Trophoblast cell (in vitro differentiated cells and primary cell): ENCODE measurements at regions not wholly inside any gene's neighbourhood (a gene's known extent, or its start where the extent isn't known, plus 50 kb on each side); places are given as distances from the start of the nearest gene placed in this dataset.

ENCODE experiments used
- DNase-seq, 2 donors: peaks; one replicate each; pipeline ENCODE4 v3.0.0-alpha.2; 2016
- H2AFZ ChIP-seq: 2 replicates; pipeline ENCODE4 v1.6.1; 2013; ENCODE audit warnings: low read length, moderate library complexity, mild to moderate bottlenecking; ENCODE audit not compliant: insufficient read depth, poor library complexity
- H2AK5ac ChIP-seq: 2 replicates; pipeline ENCODE4 v1.6.1; 2013; ENCODE audit warnings: mild to moderate bottlenecking, low read length
- H2BK120ac ChIP-seq: 2 replicates; pipeline ENCODE4 v1.6.1; 2013; ENCODE audit warnings: low read length, mild to moderate bottlenecking, moderate library complexity; ENCODE audit not compliant: insufficient read depth, poor library complexity
- H2BK12ac ChIP-seq: 2 replicates; pipeline ENCODE4 v1.6.1; 2013; ENCODE audit warnings: mild to moderate bottlenecking, low read length, moderate library complexity
- H2BK5ac ChIP-seq: 2 replicates; pipeline ENCODE4 v1.6.1; 2013; ENCODE audit warnings: low read length, low read depth, moderate library complexity, mild to moderate bottlenecking; ENCODE audit not compliant: poor library complexity
- H3K14ac ChIP-seq: 2 replicates; pipeline ENCODE4 v1.6.1; 2013; ENCODE audit warnings: mild to moderate bottlenecking, low read length
- H3K18ac ChIP-seq: 2 replicates; pipeline ENCODE4 v1.6.1; 2013; ENCODE audit warnings: mild to moderate bottlenecking, low read length
- H3K23ac ChIP-seq: 2 replicates; pipeline ENCODE4 v1.6.1; 2013; ENCODE audit warnings: low read length
- H3K27ac ChIP-seq: 2 replicates; pipeline ENCODE4 v1.5.1; 2013; ENCODE audit warnings: low read depth, mild to moderate bottlenecking, inconsistent platforms, low read length, moderate library complexity
- H3K27me3 ChIP-seq: 2 replicates; pipeline ENCODE4 v1.6.1; 2013; ENCODE audit warnings: inconsistent platforms, mild to moderate bottlenecking, low read length, moderate library complexity; ENCODE audit not compliant: insufficient read depth
- H3K36me3 ChIP-seq, 2 experiments: 1 replicate in 1 of 2; 2 replicates in 1 of 2; pipeline ENCODE4 v1.6.1; 2013; ENCODE audit warnings: low read length in 2 of 2, mild to moderate bottlenecking in 2 of 2, moderate library complexity in 1 of 2; ENCODE audit not compliant: insufficient read depth in 2 of 2, control insufficient read depth in 1 of 2
- H3K4ac ChIP-seq: 2 replicates; pipeline ENCODE4 v1.6.1; 2013; ENCODE audit warnings: low read depth, mild to moderate bottlenecking, low read length, moderate library complexity
- H3K4me1 ChIP-seq, 2 experiments: 1 replicate in 1 of 2; 2 replicates in 1 of 2; pipeline ENCODE4 v1.6.1; 2013; ENCODE audit warnings: low read length in 2 of 2, mild to moderate bottlenecking in 2 of 2, moderate library complexity in 1 of 2; ENCODE audit not compliant: insufficient read depth in 2 of 2, control insufficient read depth in 1 of 2
- H3K4me2 ChIP-seq: 2 replicates; pipeline ENCODE4 v1.6.1; 2013; ENCODE audit warnings: inconsistent platforms, mild to moderate bottlenecking, low read length, moderate library complexity
- H3K4me3 ChIP-seq: 2 replicates; pipeline ENCODE4 v1.5.1; 2013; ENCODE audit warnings: mild to moderate bottlenecking, low read depth, low read length, inconsistent platforms
- H3K79me1 ChIP-seq: one replicate; pipeline ENCODE4 v1.6.1; 2013; ENCODE audit warnings: low read length
- H3K79me2 ChIP-seq: 2 replicates; pipeline ENCODE4 v1.6.1; 2013; ENCODE audit warnings: low read length, mild to moderate bottlenecking; ENCODE audit not compliant: control insufficient read depth, insufficient read depth, poor library complexity
- H3K9ac ChIP-seq: 2 replicates; pipeline ENCODE4 v1.6.1; 2013; ENCODE audit warnings: mild to moderate bottlenecking, low read length
- H3K9me3 ChIP-seq: 2 replicates; pipeline ENCODE4 v1.6.1; 2013; ENCODE audit warnings: low read depth, mild to moderate bottlenecking, control low read depth, inconsistent platforms, low read length; ENCODE audit not compliant: insufficient read depth
- H4K12ac ChIP-seq: 2 replicates; pipeline ENCODE4 v1.6.1; 2013; ENCODE audit warnings: low read depth, mild to moderate bottlenecking, low read length, moderate library complexity
- H4K8ac ChIP-seq: 2 replicates; pipeline ENCODE4 v1.6.1; 2013; ENCODE audit warnings: low read depth, mild to moderate bottlenecking, low read length, moderate library complexity
- H4K91ac ChIP-seq: one replicate; pipeline ENCODE4 v1.6.1; 2013; ENCODE audit warnings: low read depth, mild to moderate bottlenecking, low read length, moderate library complexity
- WGBS: extraction: QIAGEN DNeasy Blood & Tissue Kit; methylation state at CpG from one replicate; pipeline ENCODE4 v1.1.7; 2013; ENCODE audit warnings: missing lambda C conversion rate; ENCODE audit not compliant: insufficient read length, insufficient coverage; ENCODE audit errors: extremely low coverage; 5-methylcytosine and 5-hydroxymethylcytosine counted together

- Histone ChIP-seq H3K4me1 (no peaks in the 10 kb centered on the region), H3K9me3 (peaks cover 2% of the 10 kb centered on the region), H3K23ac (no peak overlapping the region), H3K18ac (no peak overlapping the region), H4K91ac (no peak overlapping the region), H2BK120ac (no peak overlapping the region), H3K36me3 (no peaks in the 10 kb centered on the region), H3K4me3 (no peak overlapping the region), H3K27me3 (no peaks in the 10 kb centered on the region), H3K9ac (no peak overlapping the region), H2BK5ac (no peak overlapping the region), H3K4me2 (no peak overlapping the region), H3K79me1 (no peaks in the 10 kb centered on the region), H3K79me2 (no peaks in the 10 kb centered on the region), H3K27ac (no peak overlapping the region), H2BK12ac (no peak overlapping the region), H4K12ac (no peak overlapping the region), H2AK5ac (no peak overlapping the region), H4K8ac (no peak overlapping the region), H3K14ac (no peak overlapping the region), H2AFZ (no peak overlapping the region), H3K4ac (no peak overlapping the region)
- no peak for DNase-seq
- no CpG with 5 or more reads among the region's 2 CpGs for WGBS
Observed at GRCh38 chr2:129895526-129896082, 83.9 kb upstream of the RAB6C start.

GRCh38 chr2:129896226-129897100, 83.0 kb upstream of the RAB6C start:
- H2BK12ac ChIP-seq: no peak overlapping the region
- H3K9me3 ChIP-seq: peaks cover 2% of the 10 kb centered on the region
- H4K8ac ChIP-seq: no peak overlapping the region
- DNase-seq: no peak
- H3K4me1 ChIP-seq: no peaks in the 10 kb centered on the region
- no peak overlapping the region for H4K91ac ChIP-seq
- no peak overlapping the region for H3K9ac ChIP-seq
- no peak overlapping the region for H3K4me2 ChIP-seq
- H3K4ac ChIP-seq: no peak overlapping the region
- no peaks in the 10 kb centered on the region for H3K79me1 ChIP-seq
- H3K23ac ChIP-seq: no peak overlapping the region
- H4K12ac ChIP-seq: no peak overlapping the region
- no peak overlapping the region for H3K18ac ChIP-seq
- H3K27me3 ChIP-seq: no peaks in the 10 kb centered on the region
- H3K14ac ChIP-seq: no peak overlapping the region
- no peaks in the 10 kb centered on the region for H3K79me2 ChIP-seq
- no peak overlapping the region for H2BK120ac ChIP-seq
- no peak overlapping the region for H3K27ac ChIP-seq
- no peaks in the 10 kb centered on the region for H3K36me3 ChIP-seq
- no peak overlapping the region for H2AFZ ChIP-seq
- H3K4me3 ChIP-seq: no peak overlapping the region
- H2BK5ac ChIP-seq: no peak overlapping the region
- H2AK5ac ChIP-seq: no peak overlapping the region
- WGBS: no CpG with 5 or more reads among the region's 9 CpGs

GRCh38 chr2:129901754-129902415, 77.6 kb upstream of the RAB6C start:
- DNase-seq: no peak
- H4K91ac ChIP-seq: no peak overlapping the region
- H3K27ac ChIP-seq: no peak overlapping the region
- H3K9me3 ChIP-seq: no peaks in the 10 kb centered on the region
- no peaks in the 10 kb centered on the region for H3K79me1 ChIP-seq
- no peak overlapping the region for H3K9ac ChIP-seq
- H3K4me1 ChIP-seq: no peaks in the 10 kb centered on the region
- no peak overlapping the region for H3K4ac ChIP-seq
- H2BK5ac ChIP-seq: no peak overlapping the region
- no peak overlapping the region for H2AK5ac ChIP-seq
- no peak overlapping the region for H4K12ac ChIP-seq
- H2BK12ac ChIP-seq: no peak overlapping the region
- H3K4me2 ChIP-seq: no peak overlapping the region
- no peak overlapping the region for H3K23ac ChIP-seq
- H2AFZ ChIP-seq: no peak overlapping the region
- no peaks in the 10 kb centered on the region for H3K36me3 ChIP-seq
- no peak overlapping the region for H4K8ac ChIP-seq
- WGBS: no CpG with 5 or more reads among the region's 3 CpGs
- no peak overlapping the region for H2BK120ac ChIP-seq
- no peak overlapping the region for H3K4me3 ChIP-seq
- no peaks in the 10 kb centered on the region for H3K27me3 ChIP-seq
- no peak overlapping the region for H3K14ac ChIP-seq
- H3K18ac ChIP-seq: no peak overlapping the region
- H3K79me2 ChIP-seq: no peaks in the 10 kb centered on the region

- no peak overlapping the region for H3K14ac ChIP-seq
- WGBS: no CpG with 5 or more reads among the region's 20 CpGs
- H3K27me3 ChIP-seq: no peaks in the 10 kb centered on the region
- no peaks in the 10 kb centered on the region for H3K36me3 ChIP-seq
- H3K23ac ChIP-seq: no peak overlapping the region
- no peaks in the 10 kb centered on the region for H3K79me2 ChIP-seq
- no peak overlapping the region for H2AFZ ChIP-seq
- no peak overlapping the region for H3K27ac ChIP-seq
- no peak overlapping the region for H2BK12ac ChIP-seq
- no peak overlapping the region for H3K9ac ChIP-seq
- no peak overlapping the region for H3K4me2 ChIP-seq
- no peak overlapping the region for H2AK5ac ChIP-seq
- no peak for DNase-seq
- H4K8ac ChIP-seq: no peak overlapping the region
- no peaks in the 10 kb centered on the region for H3K4me1 ChIP-seq
- no peaks in the 10 kb centered on the region for H3K9me3 ChIP-seq
- H4K12ac ChIP-seq: no peak overlapping the region
- no peak overlapping the region for H3K4me3 ChIP-seq
- no peak overlapping the region for H3K4ac ChIP-seq
- H2BK120ac ChIP-seq: no peak overlapping the region
- no peak overlapping the region for H4K91ac ChIP-seq
- no peak overlapping the region for H3K18ac ChIP-seq
- no peaks in the 10 kb centered on the region for H3K79me1 ChIP-seq
- no peak overlapping the region for H2BK5ac ChIP-seq
Observed at GRCh38 chr2:129902731-129903585, 76.5 kb upstream of the RAB6C start.
